Panc1 (cell line): ENCODE measurements at regions not wholly inside any gene's neighbourhood (a gene's known extent, or its start where the extent isn't known, plus 50 kb on each side); places are given as distances from the start of the nearest gene placed in this dataset.

Source experiments
- ATAC-seq: fragments of 200-7000 bp; cut with Tn5 transposase; 2 replicates; pipeline ENCODE4 v1.9.1; 2020; ENCODE audit warnings: mild to moderate bottlenecking, moderate library complexity
- BruUV-seq: library from RNA; stranded (reverse); fragments of 400-500 nt; replicated peaks from 2 replicates; lab custom pipeline; 2021; lab: Mats Ljungman, UMichigan
- CTCF ChIA-PET: fragments of 300-600 bp; sonication (Branson Sonifier 250); formaldehyde crosslinking; loops from one replicate; lab custom pipeline; 2022; ENCODE audit warnings: antibody characterized with exemption; lab: Charles Lee
- POLR2A ChIA-PET: fragments of 300-600 bp; sonication (Branson Sonifier 250); formaldehyde crosslinking; loops from one replicate; lab custom pipeline; 2022; ENCODE audit warnings: antibody characterized with exemption; lab: Charles Lee
- DNase-seq: peaks from one replicate; pipeline ENCODE4 v3.0.0-alpha.2; 2010; ENCODE audit warnings: low read depth, low spot score
- H3K27ac ChIP-seq: 2 replicates; pipeline ENCODE4 v1.5.1; 2011; ENCODE audit warnings: mild to moderate bottlenecking, low read length, inconsistent platforms
- H3K27me3 ChIP-seq: fragments of 200-500 bp; sonication (Bioruptor generic); 2 replicates; pipeline ENCODE4 v1.6.0; 2014; ENCODE audit warnings: low read length, inconsistent platforms; ENCODE audit not compliant: control insufficient read depth, insufficient read depth
- H3K36me3 ChIP-seq: fragments of 200-500 bp; sonication (Bioruptor generic); 2 replicates; pipeline ENCODE4 v1.5.1; 2014; ENCODE audit warnings: inconsistent platforms, mild to moderate bottlenecking, low read length, moderate library complexity; ENCODE audit not compliant: control insufficient read depth, insufficient read depth
- H3K4me1 ChIP-seq: 2 replicates; pipeline ENCODE4 v1.5.1; 2011; ENCODE audit warnings: inconsistent platforms, mild to moderate bottlenecking, low read length, moderate library complexity; ENCODE audit not compliant: control insufficient read depth, insufficient read depth
- H3K4me3 ChIP-seq, 2 experiments: 2 replicates each; pipeline ENCODE4 v1.5.1; 2011 to 2012; ENCODE audit warnings: low read depth in 2 of 2, low read length in 2 of 2, mild to moderate bottlenecking in 2 of 2, inconsistent platforms in 1 of 2, moderate library complexity in 1 of 2
- H3K9me3 ChIP-seq: fragments of 200-500 bp; sonication (Bioruptor generic); 2 replicates; pipeline ENCODE4 v1.5.1; 2014; ENCODE audit warnings: low read depth, mild to moderate bottlenecking, inconsistent platforms, low read length, moderate library complexity; ENCODE audit not compliant: control insufficient read depth, insufficient read depth
- CTCF ChIP-seq: fragments of 450-650 bp; IDR thresholded peaks from 2 replicates; pipeline ENCODE4 v1.5.1; 2017; ENCODE audit warnings: mild to moderate bottlenecking
- POLR2AphosphoS5 ChIP-seq: IDR thresholded peaks from 2 replicates; pipeline ENCODE4 v1.6.1; 2012; ENCODE audit warnings: mild to moderate bottlenecking, low read depth, low read length, moderate library complexity
- REST ChIP-seq, 2 experiments: IDR thresholded peaks; 2 replicates each; pipeline ENCODE4 v1.6.1; 2011 to 2012; ENCODE audit warnings: low read depth in 2 of 2, control low read depth in 1 of 2, low read length in 1 of 2, mild to moderate bottlenecking in 1 of 2, moderate library complexity in 1 of 2; ENCODE audit not compliant: insufficient read depth in 1 of 2
- SIN3A ChIP-seq: IDR thresholded peaks from 2 replicates; pipeline ENCODE4 v1.6.1; 2012; ENCODE audit warnings: low read depth, mild to moderate bottlenecking, low read length, moderate library complexity, borderline replicate concordance; ENCODE audit not compliant: insufficient read depth
- TCF7L2 ChIP-seq: IDR thresholded peaks from 2 replicates; pipeline ENCODE4 v1.6.1; 2011; ENCODE audit warnings: mild to moderate bottlenecking, low read depth, low read length, inconsistent platforms
- in situ Hi-C: cut with HindIII; loops from 2 replicates; pipeline ENCODE4 v1.10.0; 2016; ENCODE audit warnings: low sequenced_read_pairs, low pct_unique_long_range_greater_than_20kb
- intact Hi-C: fragments of 100-400 bp; cut with micrococcal nuclease; formaldehyde crosslinking; loops from one replicate; pipeline ENCODE4 v1.10.0; 2022; ENCODE audit not compliant: unreplicated experiment

GRCh38 chr20:48287021-48287494, 501.8 kb upstream of the SULF2 start:
- H3K36me3 ChIP-seq: no peaks in the 10 kb centered on the region
- CTCF ChIA-PET: no interaction called here
- no peak overlapping the region for H3K4me3 ChIP-seq
- no peak for ATAC-seq
- in situ Hi-C loops (no loop called here), intact Hi-C loops (no loop called here)
- H3K4me1 ChIP-seq: no peaks in the 10 kb centered on the region
- peaks cover 4% of the 10 kb centered on the region; the same call in 1 of the 2 replicates for H3K27me3 ChIP-seq
- TF ChIP-seq POLR2AphosphoS5 (no peak), CTCF (no peak), REST (IDR thresholded peaks at IDR 0.05; ENCODE audit: insufficient read depth in 1 of 2, low read depth in 2 of 2, low read length in 1 of 2) (no peak), TCF7L2 (no peak), SIN3A (no peak)
- no TSS peak for BruUV-seq
- H3K27ac ChIP-seq: no peak overlapping the region
- DNase-seq: no peak
- POLR2A ChIA-PET: no interaction called here
- H3K9me3 ChIP-seq: no peaks in the 10 kb centered on the region

GRCh38 chr20:48286601-48287000, 501.3 kb upstream of the SULF2 start:
- intact Hi-C loops (no loop called here), in situ Hi-C loops (no loop called here)
- Histone ChIP-seq H3K36me3 (no peaks in the 10 kb centered on the region), H3K27ac (no peak overlapping the region), H3K9me3 (no peaks in the 10 kb centered on the region), H3K4me3 (no peak overlapping the region), H3K4me1 (no peaks in the 10 kb centered on the region), H3K27me3 (peaks cover 4% of the 10 kb centered on the region; the same call in 1 of the 2 replicates)
- TF ChIP-seq SIN3A (no peak), POLR2AphosphoS5 (no peak), CTCF (no peak), REST (IDR thresholded peaks at IDR 0.05; ENCODE audit: insufficient read depth in 1 of 2, low read depth in 2 of 2, low read length in 1 of 2) (no peak), TCF7L2 (no peak)
- DNase-seq: no peak
- no TSS peak for BruUV-seq
- CTCF ChIA-PET: no interaction called here
- no peak for ATAC-seq
- POLR2A ChIA-PET: no interaction called here
